ELF-1 (cell line): ENCODE measurements at regions not wholly inside any gene's neighbourhood (a gene's known extent, or its start where the extent isn't known, plus 50 kb on each side); places are given as distances from the start of the nearest gene placed in this dataset.

Experiments
- DNase-seq: peaks from one replicate; pipeline ENCODE4 v3.0.0-alpha.2; 2016; ENCODE audit warnings: low read depth, low spot score

DNA sequence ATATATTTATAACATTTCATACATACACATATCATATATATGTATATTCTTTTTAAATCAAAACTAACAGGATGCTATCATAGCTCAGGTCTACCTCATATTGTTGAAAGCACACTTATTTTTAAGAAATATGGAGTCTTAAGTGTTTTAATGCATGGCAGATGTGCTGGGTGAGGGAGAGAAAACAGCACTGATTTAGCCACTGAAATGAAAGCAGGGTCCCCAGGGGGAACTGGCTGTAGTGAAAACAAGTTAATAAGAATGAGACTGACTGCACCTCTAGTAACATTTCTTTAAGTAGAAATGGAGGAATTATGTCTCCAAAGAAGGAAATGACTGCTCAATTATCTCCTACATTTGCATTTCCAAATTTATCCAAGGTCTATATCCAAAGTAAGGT, 857.8 kb downstream of the DCDC2C start:
- DNase-seq: no peak

DNA sequence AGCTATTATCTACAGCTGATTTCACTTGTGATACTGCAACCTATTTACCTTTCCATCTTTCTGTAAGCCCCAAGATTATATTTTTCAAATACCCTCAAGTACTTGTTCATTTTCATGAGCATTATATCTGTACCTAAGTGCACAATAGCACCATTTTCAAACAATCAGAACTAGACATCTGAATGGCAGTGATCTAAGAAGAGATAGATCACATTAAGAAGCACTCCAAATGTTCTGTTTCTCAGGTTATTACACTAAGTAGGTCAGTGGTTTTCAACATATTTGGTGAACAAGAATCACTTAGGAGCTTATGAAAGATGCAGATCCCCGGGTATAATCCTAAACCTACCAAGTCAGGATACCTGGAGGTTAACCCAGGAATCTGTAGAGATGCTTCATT, 872.7 kb downstream of the DCDC2C start:
- no peak for DNase-seq

DNA sequence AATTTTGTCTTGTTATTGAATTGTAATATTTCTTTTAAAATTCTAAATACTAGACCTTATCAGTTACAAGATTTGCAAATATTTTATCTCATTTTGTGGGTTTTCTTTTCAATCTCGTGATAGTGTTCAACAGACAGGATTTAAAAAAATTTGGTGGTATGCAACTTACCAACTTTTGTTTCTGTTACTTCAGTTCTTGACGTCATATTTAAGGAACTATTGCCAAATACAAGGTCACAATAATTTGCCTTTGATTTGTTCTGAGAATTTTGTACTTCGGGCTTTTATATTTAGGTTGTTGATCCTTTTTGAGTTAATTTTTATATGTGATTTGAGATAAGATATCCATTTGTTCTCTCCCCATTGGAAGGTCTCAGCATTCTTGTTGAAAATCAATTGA, 876.6 kb downstream of the DCDC2C start:
- no peak for DNase-seq

DNA sequence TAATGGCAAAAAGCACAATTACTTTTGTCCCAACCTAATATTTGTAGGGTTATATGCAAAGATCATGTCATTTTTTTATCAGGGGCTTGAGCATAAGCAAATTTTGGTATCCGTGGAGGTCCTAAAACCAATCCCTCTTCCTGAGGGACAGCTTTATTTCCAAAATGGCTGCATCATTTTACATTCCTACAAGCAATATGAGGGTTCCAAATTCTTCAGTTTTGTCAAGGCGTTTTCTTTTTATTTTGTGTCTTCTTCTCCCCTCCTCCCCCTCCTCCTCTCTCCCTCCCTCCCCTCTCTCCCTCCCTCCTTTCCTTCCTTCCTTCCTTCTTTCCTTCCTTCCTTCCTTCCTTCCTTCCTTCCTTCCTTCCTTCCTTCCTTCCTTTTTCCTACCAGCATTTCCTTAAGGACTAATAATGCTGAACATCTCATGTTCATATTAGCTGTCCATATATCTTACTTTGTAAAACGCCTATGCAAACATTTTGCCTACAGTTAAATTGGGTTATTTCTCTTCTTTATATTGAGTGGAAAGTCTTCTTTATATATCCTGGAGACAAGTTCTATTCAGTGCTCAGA, 881.8 kb downstream of the DCDC2C start:
- no peak for DNase-seq

DNA sequence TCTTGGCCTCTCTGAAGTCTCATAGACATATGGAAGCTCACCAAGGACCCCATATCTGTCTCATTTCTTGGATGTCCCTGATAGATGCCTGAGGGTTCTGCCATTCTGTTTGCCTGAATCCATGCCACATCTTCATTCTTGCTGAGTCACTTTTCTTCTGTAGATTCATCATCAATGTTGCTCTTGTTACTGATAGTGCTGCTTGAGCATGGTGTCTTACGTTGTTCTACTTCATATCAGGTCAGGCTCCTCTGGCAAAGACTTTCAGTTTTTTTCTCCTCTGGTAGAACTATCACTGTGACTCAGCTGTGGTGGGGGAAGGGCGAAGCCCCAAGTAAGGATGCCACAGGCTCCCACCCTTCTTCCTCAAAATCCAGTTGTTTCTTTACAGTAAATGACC, 885.2 kb downstream of the DCDC2C start:
- no peak for DNase-seq

DNA sequence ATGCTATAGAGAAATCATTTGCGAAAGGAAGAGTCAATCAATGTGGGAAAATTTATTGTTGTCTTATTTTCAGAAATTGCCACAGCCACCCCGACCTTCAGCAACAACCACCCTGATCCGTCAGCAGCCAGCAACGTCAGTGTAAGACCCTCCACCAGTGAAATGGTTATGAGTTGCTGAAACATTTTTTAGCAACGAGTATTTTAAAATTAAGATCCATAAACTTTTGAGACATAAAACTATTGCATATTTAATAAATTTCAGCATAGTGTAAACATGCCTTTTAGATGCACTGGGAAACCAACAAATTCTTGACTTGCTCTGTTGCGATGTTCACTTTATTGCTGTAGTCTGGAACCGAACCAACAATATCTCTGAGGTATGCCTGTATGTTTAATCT, 887.9 kb downstream of the DCDC2C start:
- no peak for DNase-seq

DNA sequence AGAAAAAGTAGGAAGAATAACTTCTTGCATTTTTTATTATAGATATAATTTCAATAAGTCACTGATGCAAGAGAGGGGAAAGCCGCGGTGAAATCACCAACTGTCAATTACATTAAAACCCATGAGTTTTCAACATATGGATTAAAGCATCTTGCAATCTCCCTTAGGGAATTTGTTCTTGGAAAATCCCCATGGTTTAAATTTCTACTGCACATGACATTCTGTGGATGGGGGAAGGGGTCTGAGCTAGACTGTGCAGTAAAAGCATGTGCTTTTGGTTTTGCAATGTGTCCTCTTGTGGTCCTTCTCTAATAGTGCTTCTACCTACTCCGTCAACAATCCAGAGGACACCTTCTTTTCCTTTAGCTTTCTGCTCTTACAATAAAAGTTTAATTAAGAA, 894.0 kb downstream of the DCDC2C start:
- DNase-seq: no peak

DNA sequence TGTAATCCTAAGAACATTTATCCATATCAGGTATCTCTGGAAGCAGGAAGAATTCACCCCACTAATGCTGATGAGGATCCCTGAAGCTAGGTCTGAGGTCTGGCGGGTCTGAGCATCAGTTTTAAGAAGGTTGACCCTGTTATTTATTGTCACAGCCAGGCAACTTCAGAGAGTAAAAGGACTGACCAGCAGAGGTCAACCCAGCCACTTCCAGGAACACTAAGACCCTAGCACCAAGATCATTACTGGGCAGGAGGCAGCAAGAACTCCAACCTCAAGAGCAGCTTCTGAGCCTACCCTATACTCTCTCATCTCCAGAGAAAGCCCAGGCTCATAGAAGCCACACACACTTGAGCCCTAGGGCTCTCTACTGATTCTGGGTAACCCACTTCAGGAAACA, 901.4 kb downstream of the DCDC2C start:
- peak; percentile 27 for DNase-seq

DNA sequence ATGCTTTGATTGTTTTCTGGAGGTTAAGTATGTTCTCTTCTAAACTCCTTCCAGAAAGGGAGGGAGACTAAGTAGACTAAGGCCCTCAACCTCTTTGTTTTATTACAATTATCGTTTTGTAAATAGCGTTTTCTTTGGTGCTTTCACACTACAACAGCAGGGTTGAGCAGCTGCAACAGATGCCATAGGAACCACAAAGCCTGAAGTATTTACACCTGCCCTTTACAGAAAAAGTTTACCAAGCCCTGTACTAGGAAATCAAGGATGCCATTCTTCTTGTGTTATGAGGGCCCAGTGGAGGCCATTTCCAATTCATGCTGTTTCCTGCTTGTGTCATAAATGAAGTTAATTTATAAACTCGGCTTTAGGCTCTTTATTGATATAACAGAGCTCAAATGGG, 914.8 kb downstream of the DCDC2C start:
- no peak for DNase-seq

DNA sequence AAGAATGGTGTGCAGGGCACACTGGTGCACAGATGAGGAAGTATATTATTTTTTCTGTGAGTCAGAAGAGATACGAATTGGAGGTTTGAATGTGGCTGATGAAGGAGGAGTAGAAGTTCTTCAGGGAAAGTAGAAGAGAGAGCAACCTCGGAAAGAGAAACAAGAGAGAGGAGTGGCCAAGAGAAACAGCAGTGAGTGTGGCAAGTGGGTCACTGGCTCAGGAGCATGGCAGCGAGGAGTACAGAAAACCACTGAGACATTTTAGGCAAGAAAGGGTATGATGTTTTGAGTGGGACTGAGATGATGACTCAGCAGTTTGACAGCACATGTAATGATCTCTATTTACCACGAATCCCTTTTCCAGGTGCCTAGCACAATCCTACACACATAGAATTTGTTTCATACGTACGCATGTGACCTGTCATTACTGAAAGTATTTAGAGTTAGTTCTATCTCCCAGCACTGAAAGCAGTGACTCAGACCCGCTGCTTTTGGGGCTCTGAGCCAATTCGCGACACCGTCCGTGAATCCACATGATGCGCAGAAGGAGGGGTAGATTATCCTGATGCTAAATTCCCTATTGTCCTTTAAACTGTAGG, 915.4 kb downstream of the DCDC2C start:
- DNase-seq: no peak

DNA sequence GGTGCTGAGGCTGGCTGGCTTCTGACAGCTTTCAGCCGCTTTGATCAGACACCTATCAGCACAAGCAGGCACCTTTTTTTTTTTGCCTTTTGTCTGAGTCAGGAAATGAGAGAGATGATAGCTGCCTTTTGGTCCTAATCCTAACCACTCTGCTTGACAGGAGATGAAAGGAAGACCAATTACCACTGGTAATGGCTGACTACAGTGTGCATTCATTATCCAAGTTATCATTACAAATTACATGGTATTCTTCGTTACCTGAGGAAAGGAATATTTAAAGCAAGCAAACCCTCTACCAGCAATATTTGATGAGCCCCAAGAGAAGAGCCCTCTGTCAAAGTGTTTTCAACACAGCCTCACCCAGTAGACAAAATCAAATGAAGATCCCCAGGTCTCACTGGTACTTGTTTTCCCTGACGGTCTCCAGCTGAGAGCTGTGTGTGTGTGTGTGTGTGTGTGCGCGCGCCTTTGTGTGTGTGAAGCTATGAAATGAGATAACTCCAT, 925.7 kb downstream of the DCDC2C start:
- DNase-seq: peak; percentile 2

DNA sequence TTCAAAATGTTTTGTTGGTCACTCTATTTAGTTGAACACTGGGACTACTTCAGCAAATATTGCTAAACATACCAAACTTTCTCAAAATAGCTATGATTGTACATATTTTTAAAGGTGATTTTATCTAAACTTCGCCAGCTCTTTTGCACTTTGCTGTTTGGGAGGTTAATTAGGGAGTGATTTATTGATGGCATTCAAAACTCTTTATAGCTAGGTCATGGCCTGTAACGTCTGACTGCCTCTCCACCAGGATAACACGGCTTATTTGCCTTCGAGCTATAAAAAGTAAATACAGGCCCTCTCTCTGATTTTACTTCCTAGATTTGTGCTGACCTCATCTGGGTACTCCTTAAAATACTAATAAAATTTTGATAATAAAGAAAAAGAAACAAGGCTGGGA, 931.9 kb downstream of the DCDC2C start:
- DNase-seq: no peak

DNA sequence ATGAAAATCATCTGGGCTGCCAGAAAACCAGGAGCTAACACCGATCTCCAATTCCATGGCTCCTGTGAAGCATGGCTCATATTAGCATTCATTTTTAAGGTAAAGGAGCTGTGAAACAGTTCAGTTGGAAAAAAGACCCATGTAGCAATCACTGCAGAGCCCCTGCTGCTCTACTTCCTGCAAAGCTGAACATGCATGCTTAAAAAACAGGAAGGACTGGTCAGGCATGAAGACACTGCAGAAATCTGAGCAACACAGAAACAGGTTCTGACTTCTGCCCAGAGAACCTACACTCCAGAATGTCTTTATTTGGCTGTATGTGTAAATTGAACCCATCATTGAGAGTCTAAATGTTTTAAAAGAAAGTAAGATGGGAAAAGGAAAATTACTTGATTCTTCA, 950.6 kb downstream of the DCDC2C start:
- DNase-seq: no peak

DNA sequence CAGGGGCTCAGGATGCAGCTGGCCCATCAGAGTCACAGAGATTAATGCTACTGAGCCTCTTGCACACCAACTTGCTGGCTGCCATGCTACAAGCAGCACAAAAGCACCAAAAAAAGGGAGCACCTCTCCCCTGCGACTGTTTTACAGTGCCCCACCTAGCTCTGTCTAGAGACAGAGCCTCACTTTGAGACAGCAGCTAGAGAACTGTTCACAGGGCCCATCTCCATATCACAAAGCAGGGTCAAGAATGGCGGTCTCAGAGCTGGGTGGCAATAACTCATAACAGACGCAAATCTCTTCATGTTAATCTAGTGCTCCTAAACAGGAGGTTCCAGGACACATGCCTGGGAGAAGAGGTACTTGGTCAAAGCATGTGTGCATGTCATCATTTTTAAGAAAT, 953.0 kb downstream of the DCDC2C start:
- no peak for DNase-seq

DNA sequence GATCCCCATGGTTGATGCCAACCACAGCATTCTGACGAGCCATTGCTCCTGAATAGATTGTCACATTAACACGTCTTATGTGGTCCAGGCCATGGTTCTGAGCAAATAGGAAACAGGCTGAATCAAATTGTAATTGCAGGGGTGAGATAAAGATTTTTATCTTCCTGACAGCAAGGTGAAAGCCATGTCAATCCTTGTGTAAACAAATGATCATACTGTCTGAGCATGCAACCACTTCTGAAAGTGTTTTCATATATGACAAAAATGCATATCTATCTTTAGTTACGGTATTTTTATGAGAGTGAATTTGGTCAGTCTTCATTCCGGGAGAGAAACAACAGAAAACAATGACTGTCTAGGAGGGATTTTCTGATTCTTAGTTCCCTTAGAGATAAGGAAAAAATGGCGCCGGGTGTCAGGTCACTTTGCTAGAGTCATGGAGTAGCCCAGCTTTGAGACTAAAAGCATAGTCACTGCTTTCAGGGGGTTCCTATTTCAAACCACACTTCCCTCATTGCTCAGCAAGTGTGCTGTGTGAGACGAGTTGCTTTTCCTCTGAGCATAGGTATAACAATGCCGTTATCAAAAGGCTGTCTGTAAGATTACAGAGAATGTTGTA, 958.9 kb downstream of the DCDC2C start:
- no peak for DNase-seq

DNA sequence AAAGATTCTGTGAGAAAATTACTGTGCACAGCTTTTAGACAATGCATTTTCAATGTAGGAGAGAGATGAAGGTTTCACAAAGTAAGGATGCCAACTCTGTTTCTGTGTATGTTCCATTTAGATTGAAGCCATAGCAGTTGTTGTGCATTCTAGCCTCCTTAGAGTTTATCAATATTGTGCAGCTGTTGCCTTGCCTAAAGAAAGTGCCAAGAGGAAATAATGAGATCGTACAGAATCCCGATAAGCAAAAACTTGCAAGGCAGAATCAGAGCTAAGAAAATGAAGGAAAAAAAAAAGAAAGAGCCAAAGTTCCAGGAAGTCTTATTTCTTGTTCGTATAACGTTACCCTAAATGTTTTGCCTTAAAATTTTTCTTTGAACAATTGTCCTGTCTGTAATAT, 965.0 kb downstream of the DCDC2C start:
- DNase-seq: no peak

DNA sequence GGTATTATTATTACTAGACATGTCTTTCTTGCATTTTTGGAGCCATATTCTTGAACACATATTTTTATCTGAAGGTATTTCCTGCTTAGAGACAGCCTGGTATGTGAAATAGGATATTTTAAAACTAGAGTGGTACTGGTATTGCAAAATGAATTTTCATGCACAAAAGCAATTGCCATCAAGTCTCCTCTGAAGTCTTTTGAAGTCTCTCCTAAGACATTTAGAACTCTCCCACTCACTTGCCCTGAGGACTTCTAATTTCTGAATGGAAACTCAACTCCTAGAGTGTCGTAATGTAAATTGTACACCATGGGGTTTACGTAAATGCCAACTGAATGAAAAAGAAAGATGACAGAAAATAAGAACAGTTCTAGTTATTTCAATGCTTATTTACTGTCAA, 967.0 kb downstream of the DCDC2C start:
- no peak for DNase-seq

DNA sequence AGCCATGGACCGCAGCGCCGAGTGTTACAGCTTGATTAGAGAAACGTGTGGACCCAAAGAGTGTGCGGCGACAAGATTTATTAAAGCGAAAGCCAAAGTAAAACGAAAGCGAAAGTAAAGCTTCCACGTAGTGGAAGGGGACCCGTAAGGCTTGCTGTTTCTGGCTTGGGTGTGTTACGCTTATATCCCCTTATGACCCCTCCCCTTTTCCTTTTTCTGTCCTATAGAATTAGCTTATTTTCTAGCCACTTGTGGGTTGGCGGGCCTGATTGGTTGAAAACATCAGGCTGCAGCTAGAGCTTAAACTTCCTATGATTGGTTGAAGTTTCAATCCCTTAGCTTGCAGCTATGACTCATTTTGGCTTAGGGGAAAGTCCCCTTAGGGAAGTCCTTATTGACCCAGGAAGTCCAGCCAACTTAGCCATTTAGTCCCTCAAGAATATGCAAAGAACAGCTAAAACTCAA, 969.7 kb downstream of the DCDC2C start:
- no peak for DNase-seq

DNA sequence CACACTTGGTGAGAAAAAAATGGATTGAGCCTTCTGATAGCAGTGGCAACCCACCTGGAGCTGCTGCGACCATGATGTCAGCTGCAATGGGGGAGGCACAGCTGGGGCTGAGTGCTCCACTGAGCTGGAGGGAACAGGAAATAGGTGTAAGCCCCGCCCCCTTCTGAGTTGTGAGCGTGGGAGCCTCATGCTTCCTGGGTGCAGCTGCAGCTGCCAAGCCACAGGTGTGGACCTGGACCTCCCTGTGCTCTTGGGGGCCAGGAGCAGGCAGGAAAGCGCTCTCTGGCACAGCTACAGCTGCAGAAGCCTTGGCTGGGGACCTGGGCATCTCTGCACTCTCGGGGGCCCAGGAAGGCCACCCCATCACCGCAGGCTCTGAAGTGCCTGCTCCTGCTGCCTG, 970.6 kb downstream of the DCDC2C start:
- DNase-seq: no peak

DNA sequence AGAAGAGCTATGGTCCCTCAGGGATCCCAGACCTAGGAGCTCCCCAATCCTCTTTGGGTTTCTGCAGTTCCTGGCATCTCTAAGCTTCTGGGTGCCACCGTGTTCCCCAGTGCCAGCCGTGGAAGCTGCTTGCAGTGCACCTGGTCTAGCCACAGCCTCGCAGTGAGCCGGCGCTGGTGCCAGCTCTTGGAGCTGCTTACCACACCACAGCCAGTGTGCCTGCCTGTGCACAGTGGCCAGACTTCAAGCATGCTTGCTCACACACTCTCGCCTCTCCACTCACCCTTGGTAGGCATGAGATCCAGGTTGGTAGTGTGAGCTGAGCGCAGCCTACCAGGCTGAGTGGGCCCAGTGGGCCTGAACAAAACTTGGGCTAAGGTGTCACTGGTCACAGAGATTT, 971.9 kb downstream of the DCDC2C start:
- DNase-seq: no peak

DNA sequence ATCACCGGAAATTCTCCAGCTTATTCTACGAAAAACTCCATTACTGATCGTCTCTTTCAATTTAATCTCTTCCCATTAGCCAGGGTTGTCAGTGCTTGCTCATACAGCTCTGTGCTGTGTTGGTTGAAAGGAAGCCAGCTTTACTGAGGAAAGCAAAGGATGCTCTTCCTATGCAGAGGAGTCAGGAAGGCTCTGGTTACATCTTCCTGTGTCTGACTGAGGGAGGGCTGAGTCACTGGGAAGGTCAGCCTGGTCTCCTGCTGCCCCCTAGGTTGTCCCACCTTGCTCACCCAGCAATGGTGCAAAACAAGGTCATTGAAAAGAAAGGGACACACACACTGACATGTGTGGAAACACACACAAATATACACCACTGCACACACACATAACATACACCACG, 975.6 kb downstream of the DCDC2C start:
- no peak for DNase-seq

DNA sequence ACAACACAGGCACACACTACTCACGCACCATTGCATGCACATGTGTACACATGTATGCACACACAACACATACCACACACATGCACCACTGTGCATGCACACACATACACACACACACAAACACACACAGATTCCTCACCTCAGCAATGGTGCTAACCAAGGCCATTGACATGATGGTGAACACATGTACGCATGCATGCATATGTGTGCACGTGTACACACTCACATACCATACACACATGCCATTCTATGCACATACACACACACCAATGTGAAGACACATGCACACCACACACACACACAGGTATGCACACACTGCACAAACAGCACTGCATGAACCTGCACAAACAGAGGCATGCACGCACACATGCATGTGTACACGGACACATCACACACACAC, 976.0 kb downstream of the DCDC2C start:
- no peak for DNase-seq

DNA sequence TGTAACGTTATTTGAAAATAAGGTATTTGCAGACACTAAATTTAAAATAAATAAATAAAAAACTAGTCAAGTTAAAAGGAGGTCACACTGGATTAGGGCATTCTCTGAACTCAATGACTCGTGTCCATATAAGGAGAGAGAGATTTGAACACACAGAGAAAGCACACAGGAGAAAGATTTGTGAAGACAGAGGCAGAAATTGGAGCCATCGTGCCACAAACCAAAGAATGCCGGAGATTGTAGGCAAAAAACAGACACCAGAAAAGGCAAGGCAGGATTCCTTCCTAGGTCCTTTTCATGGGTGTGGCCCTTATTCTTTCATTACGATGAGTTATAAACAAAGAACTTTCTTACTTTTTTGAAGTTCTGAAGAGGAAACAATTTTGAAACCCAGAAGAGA, 981.5 kb downstream of the DCDC2C start:
- no peak for DNase-seq
